ENCODE measurements at regions not wholly inside any gene's neighbourhood (a gene's known extent, or its start where the extent isn't known, plus 50 kb on each side); places are given as distances from the start of the nearest gene placed in this dataset.
"Not testable (repeated sequence)": the region's sequence is repeated elsewhere in the genome, so short reads cannot be mapped to it uniquely, and the experiment has no call there.

DNA sequence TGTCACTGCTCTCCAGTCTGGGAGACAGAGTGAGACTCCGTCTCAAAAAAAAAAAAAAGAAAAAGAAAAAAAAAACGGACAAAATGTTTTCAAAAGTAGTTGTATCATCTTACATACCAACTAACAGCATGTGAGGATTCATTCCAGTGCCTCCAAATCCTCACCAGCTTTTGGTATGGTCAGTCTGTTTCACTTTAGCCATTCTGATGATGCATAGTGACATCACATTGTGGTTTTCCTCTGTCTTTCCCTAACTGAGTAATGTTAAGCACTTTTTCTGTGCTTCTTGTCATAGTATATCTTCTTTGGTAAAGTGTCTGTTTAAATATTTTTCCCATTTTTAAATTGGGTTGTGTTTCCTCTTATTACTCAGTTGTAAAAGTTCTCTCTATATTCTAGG lies 251.4 kb upstream of the CTBP2 start:
- no peak overlapping the region for H3K4me3 ChIP-seq
- no peaks in the 10 kb centered on the region for H3K27me3 ChIP-seq
- no peaks in the 10 kb centered on the region for H3K4me1 ChIP-seq
- no peak for DNase-seq (ENCODE audit: low spot score in 2 of 2)
- no peak overlapping the region for H3K27ac ChIP-seq
- TF ChIP-seq, protein P1, sequence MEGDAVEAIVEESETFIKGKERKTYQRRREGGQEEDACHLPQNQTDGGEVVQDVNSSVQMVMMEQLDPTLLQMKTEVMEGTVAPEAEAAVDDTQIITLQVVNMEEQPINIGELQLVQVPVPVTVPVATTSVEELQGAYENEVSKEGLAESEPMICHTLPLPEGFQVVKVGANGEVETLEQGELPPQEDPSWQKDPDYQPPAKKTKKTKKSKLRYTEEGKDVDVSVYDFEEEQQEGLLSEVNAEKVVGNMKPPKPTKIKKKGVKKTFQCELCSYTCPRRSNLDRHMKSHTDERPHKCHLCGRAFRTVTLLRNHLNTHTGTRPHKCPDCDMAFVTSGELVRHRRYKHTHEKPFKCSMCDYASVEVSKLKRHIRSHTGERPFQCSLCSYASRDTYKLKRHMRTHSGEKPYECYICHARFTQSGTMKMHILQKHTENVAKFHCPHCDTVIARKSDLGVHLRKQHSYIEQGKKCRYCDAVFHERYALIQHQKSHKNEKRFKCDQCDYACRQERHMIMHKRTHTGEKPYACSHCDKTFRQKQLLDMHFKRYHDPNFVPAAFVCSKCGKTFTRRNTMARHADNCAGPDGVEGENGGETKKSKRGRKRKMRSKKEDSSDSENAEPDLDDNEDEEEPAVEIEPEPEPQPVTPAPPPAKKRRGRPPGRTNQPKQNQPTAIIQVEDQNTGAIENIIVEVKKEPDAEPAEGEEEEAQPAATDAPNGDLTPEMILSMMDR (IDR thresholded peaks at IDR 0.05): no peak
- TF ChIP-seq POLR2A (IDR thresholded peaks at IDR 0.05): no peak
- TF ChIP-seq EP300 (IDR thresholded peaks at IDR 0.05): no peak
- peaks cover 0 to 11% (median 0%) of the 10 kb centered on the region in 4 donors for H3K9me3 ChIP-seq
- H3K36me3 ChIP-seq: no peaks in the 10 kb centered on the region
- WGBS, 2 donors: 74 to 82% methylated on average over 2 of the region's 2 CpGs

DNA sequence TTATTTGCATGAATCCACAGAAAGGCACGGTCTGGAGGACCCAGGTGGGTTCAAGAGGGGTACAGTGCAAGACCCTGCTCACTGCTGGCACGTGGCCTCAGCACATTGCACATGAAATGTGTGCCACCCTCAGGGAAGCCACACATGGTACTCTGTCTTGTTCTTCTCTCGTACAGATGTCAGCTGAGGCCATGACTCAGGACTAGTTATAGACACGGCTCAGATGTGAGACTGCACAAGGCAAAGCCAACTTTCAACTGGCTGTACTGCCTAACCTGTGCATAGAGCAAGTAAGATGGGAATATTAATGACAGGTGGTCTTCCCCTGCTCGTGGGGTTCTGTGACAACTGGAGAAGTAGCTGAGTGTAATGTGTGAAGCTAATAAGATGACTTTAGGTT lies 249.4 kb upstream of the CTBP2 start:
- Histone ChIP-seq H3K9me3 (peaks cover 0 to 24% (median 0%) of the 10 kb centered on the region in 4 donors), H3K4me3 (no peak overlapping the region), H3K36me3 (no peaks in the 10 kb centered on the region), H3K27me3 (no peaks in the 10 kb centered on the region), H3K27ac (no peak overlapping the region), H3K4me1 (no peaks in the 10 kb centered on the region)
- DNase-seq (ENCODE audit: low spot score in 2 of 2): no peak
- TF ChIP-seq, protein P1 (IDR thresholded peaks at IDR 0.05): no peak
- TF ChIP-seq POLR2A (IDR thresholded peaks at IDR 0.05) (no peak), EP300 (IDR thresholded peaks at IDR 0.05) (no peak)
- 66 to 76% methylated on average over 5 of the region's 5 CpGs for WGBS, 2 donors

DNA sequence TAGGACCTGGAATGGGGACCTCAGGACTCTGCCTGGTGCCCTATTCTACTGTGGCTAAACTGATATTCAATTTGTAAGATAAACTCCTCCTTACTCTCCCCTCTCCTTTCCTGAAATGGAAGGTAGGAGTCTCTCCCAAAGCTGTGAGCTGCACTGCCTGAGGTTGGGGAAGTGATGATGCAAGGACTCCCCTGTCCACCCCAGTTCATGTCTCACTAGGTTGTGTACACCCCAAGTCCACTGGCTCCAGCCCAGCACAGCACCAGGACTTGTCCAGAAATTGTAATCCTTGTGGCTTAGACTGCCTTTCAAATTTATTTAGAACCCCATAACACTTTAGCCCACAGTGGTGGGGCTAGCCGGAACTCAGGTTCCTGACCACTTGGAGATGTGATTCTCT lies 247.2 kb upstream of the CTBP2 start:
- Histone ChIP-seq H3K4me3 (no peak overlapping the region), H3K36me3 (no peaks in the 10 kb centered on the region), H3K4me1 (no peaks in the 10 kb centered on the region), H3K9me3 (peaks cover 0 to 27% (median 0%) of the 10 kb centered on the region in 4 donors), H3K27ac (no peak overlapping the region), H3K27me3 (no peaks in the 10 kb centered on the region)
- TF ChIP-seq POLR2A (IDR thresholded peaks at IDR 0.05) (no peak), EP300 (IDR thresholded peaks at IDR 0.05) (no peak)
- TF ChIP-seq, protein P1 (IDR thresholded peaks at IDR 0.05): no peak
- DNase-seq (ENCODE audit: low spot score in 2 of 2): no peak
- WGBS, 2 donors: 100% methylated on average over 1 of the region's 1 CpG

DNA sequence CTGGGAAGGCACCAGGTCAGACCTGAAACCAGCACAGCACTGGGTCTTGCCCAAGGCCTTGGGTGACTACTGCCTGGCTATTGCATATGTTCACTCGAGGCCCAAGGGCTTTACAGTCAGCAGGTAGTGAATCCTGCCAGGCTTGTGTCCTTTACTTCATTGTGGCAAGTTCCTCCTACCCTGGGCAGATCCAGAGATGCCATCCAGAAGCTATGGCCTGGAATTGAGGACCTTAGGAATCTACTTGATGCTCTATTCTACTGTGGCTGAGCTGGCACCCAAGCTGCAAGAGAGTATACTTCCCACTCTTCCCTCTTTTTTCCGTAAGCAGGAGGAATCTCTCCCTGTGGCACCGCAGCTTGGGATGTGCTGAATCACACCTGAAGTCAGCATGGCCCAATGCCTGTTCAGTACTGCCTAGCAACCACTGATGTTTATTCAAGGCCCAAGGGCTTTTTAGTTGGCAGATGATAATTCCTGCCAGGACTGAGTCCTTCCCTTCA lies 246.7 kb upstream of the CTBP2 start:
- Histone ChIP-seq H3K27me3 (no peaks in the 10 kb centered on the region), H3K9me3 (peaks cover 0 to 27% (median 0%) of the 10 kb centered on the region in 4 donors), H3K4me3 (no peak overlapping the region), H3K36me3 (no peaks in the 10 kb centered on the region), H3K4me1 (no peaks in the 10 kb centered on the region), H3K27ac (no peak overlapping the region)
- no peak for DNase-seq (ENCODE audit: low spot score in 2 of 2)
- TF ChIP-seq POLR2A (IDR thresholded peaks at IDR 0.05): no peak
- TF ChIP-seq, protein P1 (IDR thresholded peaks at IDR 0.05): no peak
- WGBS, 2 donors: 81 to 88% methylated on average over 3 of the region's 3 CpGs

DNA sequence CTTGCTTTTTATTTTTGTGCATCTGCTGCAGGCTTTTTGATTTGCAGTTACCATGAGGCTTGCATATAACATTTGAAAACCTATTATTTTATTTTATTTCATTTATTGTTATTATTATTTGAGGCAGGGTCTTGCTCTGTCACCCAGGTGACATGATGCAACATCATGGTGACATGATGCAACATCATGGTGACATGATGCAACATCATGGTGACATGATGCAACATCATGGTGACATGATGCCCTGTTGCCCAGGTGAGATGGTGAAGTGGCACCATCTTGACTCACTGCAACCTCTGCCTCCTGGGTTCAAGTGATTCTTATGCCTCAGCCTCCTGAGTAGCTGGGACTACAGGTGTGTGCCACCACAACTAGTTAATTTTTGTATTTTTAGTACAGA lies 244.5 kb upstream of the CTBP2 start:
- H3K27me3 ChIP-seq; H3K27ac ChIP-seq; H3K36me3 ChIP-seq; H3K4me3 ChIP-seq; DNase-seq (ENCODE audit: low spot score in 2 of 2); H3K4me1 ChIP-seq: not testable (repeated sequence)
- peaks cover 0 to 27% (median 0%) of the 10 kb centered on the region in 4 donors for H3K9me3 ChIP-seq

DNA sequence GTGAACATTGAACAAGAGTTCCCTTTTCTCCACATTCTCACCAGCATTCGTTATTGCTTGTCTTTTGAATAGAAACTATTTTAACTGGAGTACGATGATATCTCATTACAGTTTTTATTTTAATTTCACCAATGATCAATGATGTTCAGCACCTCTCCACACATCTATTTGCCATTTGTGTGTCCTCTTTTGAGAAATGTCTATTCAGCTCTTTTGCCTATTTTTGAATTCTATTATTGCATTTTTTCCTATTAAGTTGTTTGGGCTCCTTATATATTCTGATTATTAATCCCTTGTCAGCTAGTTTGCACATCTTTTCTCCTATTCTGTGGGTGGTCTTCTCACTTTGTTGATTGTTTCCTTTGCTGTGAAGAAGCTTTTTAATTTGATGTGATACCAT lies 241.1 kb upstream of the CTBP2 start:
- DNase-seq (ENCODE audit: low spot score in 2 of 2): no peak
- Histone ChIP-seq H3K36me3 (no peaks in the 10 kb centered on the region), H3K9me3 (peaks cover 0 to 15% (median 0%) of the 10 kb centered on the region in 4 donors), H3K27me3 (no peaks in the 10 kb centered on the region), H3K4me3 (no peak overlapping the region), H3K27ac (no peak overlapping the region), H3K4me1 (no peaks in the 10 kb centered on the region)
- 89 to 96% methylated on average over 2 of the region's 2 CpGs for WGBS, 2 donors
- TF ChIP-seq POLR2A (IDR thresholded peaks at IDR 0.05): no peak
- no peak for TF ChIP-seq EP300 (IDR thresholded peaks at IDR 0.05)
- TF ChIP-seq, protein P1 (IDR thresholded peaks at IDR 0.05): no peak
